HG02642 (cell line): ENCODE measurements at regions not wholly inside any gene's neighbourhood (a gene's known extent, or its start where the extent isn't known, plus 50 kb on each side); places are given as distances from the start of the nearest gene placed in this dataset.
"Not testable (repeated sequence)": the region's sequence is repeated elsewhere in the genome, so short reads cannot be mapped to it uniquely, and the experiment has no call there.

Source experiments
- ATAC-seq: cut with Tn5 transposase; IDR thresholded peaks from one replicate; pipeline ENCODE4 v1.9.1; 2021; ENCODE audit warnings: mild to moderate bottlenecking; ENCODE audit not compliant: unreplicated experiment, poor library complexity

- ATAC-seq: no peak
These were observed 807.1 kb downstream of the DIAPH3 start for GRCh38 chr13:59356607-59357006.

- no peak for ATAC-seq
These were observed 805.7 kb downstream of the DIAPH3 start for GRCh38 chr13:59358014-59358413.

GRCh38 chr13:59360108-59360507, 803.6 kb downstream of the DIAPH3 start:
- peak; percentile 53 for ATAC-seq

- no peak for ATAC-seq
These were observed 802.8 kb downstream of the DIAPH3 start for GRCh38 chr13:59360916-59361315.

GRCh38 chr13:59363313-59363712, 800.4 kb downstream of the DIAPH3 start:
- ATAC-seq: no peak

GRCh38 chr13:59363947-59364346, 799.8 kb downstream of the DIAPH3 start:
- ATAC-seq: no peak

- no peak for ATAC-seq
These were observed 799.1 kb downstream of the DIAPH3 start for GRCh38 chr13:59364641-59365085.

- no peak for ATAC-seq
These were observed 796.3 kb downstream of the DIAPH3 start for GRCh38 chr13:59367467-59367866.

GRCh38 chr13:59367904-59368303, 795.8 kb downstream of the DIAPH3 start:
- ATAC-seq: no peak

GRCh38 chr13:59368693-59369092, 795.0 kb downstream of the DIAPH3 start:
- ATAC-seq: no peak

GRCh38 chr13:59371229-59371628, 792.5 kb downstream of the DIAPH3 start:
- ATAC-seq: no peak

GRCh38 chr13:59373341-59373740, 790.4 kb downstream of the DIAPH3 start:
- no peak for ATAC-seq

- ATAC-seq: no peak
These were observed 789.0 kb downstream of the DIAPH3 start for GRCh38 chr13:59374691-59375090.

GRCh38 chr13:59384154-59384553, 779.6 kb downstream of the DIAPH3 start:
- no peak for ATAC-seq

GRCh38 chr13:59391696-59392095, 772.0 kb downstream of the DIAPH3 start:
- peak; percentile 99 for ATAC-seq

- no peak for ATAC-seq
These were observed 771.4 kb downstream of the DIAPH3 start for GRCh38 chr13:59392328-59392727.

- no peak for ATAC-seq
These were observed 769.2 kb downstream of the DIAPH3 start for GRCh38 chr13:59394496-59394895.

- no peak for ATAC-seq
These were observed 765.6 kb downstream of the DIAPH3 start for GRCh38 chr13:59398127-59398526.

- ATAC-seq: no peak
These were observed 765.1 kb downstream of the DIAPH3 start for GRCh38 chr13:59398661-59399060.

GRCh38 chr13:59399513-59399912, 764.2 kb downstream of the DIAPH3 start:
- ATAC-seq: no peak

- no peak for ATAC-seq
These were observed 759.4 kb downstream of the DIAPH3 start for GRCh38 chr13:59404331-59404730.

GRCh38 chr13:59407251-59407650, 756.5 kb downstream of the DIAPH3 start:
- not testable (repeated sequence) for ATAC-seq

GRCh38 chr13:59408738-59409137, 755.0 kb downstream of the DIAPH3 start:
- no peak for ATAC-seq
